Endodermal cell (in vitro differentiated cells): ENCODE measurements at regions not wholly inside any gene's neighbourhood (a gene's known extent, or its start where the extent isn't known, plus 50 kb on each side); places are given as distances from the start of the nearest gene placed in this dataset.

ENCODE experiments used
- DNase-seq: peaks from one replicate; pipeline ENCODE4 v3.0.0-alpha.2; 2017
- H3K27ac ChIP-seq: 2 replicates; pipeline ENCODE4 v1.5.1; 2013; ENCODE audit warnings: mild to moderate bottlenecking, low read depth, low read length, moderate library complexity
- H3K27me3 ChIP-seq: 2 replicates; pipeline ENCODE4 v1.6.1; 2013; ENCODE audit warnings: mild to moderate bottlenecking, low read length, moderate library complexity; ENCODE audit not compliant: insufficient read depth, control insufficient read depth, poor library complexity, severe bottlenecking
- H3K36me3 ChIP-seq: 2 replicates; pipeline ENCODE4 v1.7.0; 2013; ENCODE audit warnings: mild to moderate bottlenecking, low read length, moderate library complexity; ENCODE audit not compliant: control insufficient read depth, insufficient read depth
- H3K4me1 ChIP-seq: one replicate; pipeline ENCODE4 v1.7.0; 2013; ENCODE audit warnings: low read length; ENCODE audit not compliant: control insufficient read depth, insufficient read depth
- H3K4me3 ChIP-seq: 2 replicates; pipeline ENCODE4 v1.5.1; 2013; ENCODE audit warnings: mild to moderate bottlenecking, low read length, moderate library complexity
- H3K9ac ChIP-seq: 2 replicates; pipeline ENCODE4 v1.6.1; 2013; ENCODE audit warnings: mild to moderate bottlenecking, low read length, moderate library complexity; ENCODE audit not compliant: poor library complexity, severe bottlenecking; ENCODE audit errors: extremely low read depth
- H3K9me3 ChIP-seq: 2 replicates; pipeline ENCODE4 v1.6.1; 2013; ENCODE audit warnings: mild to moderate bottlenecking, low read length, moderate library complexity; ENCODE audit not compliant: control insufficient read depth
- H3K27ac Mint-ChIP-seq: 2 replicates; pipeline ENCODE4 v1.8.0; 2020; ENCODE audit warnings: mixed read lengths
- H3K27me3 Mint-ChIP-seq: 2 replicates; pipeline ENCODE4 v1.8.0; 2021; ENCODE audit warnings: mild to moderate bottlenecking, mixed read lengths; ENCODE audit not compliant: insufficient read depth
- H3K36me3 Mint-ChIP-seq: 2 replicates; pipeline ENCODE4 v1.8.0; 2020; ENCODE audit warnings: low read depth, mixed read lengths
- H3K4me1 Mint-ChIP-seq: 2 replicates; pipeline ENCODE4 v1.8.0; 2020; ENCODE audit warnings: mixed read lengths
- H3K4me3 Mint-ChIP-seq: 2 replicates; pipeline ENCODE4 v1.8.0; 2020; ENCODE audit warnings: mild to moderate bottlenecking, moderate library complexity, mixed read lengths
- H3K9me3 Mint-ChIP-seq: 2 replicates; pipeline ENCODE4 v1.8.0; 2020; ENCODE audit warnings: mild to moderate bottlenecking, mixed read lengths
- WGBS, 2 experiments: methylation state at CpG; one replicate each; pipeline versions ENCODE4 v1.1.5 to v1.1.7; 2013; ENCODE audit warnings: missing lambda C conversion rate in 2 of 2, mixed read lengths in 1 of 2; ENCODE audit not compliant: insufficient coverage in 1 of 2, insufficient read length in 1 of 2; 5-methylcytosine and 5-hydroxymethylcytosine counted together
- TF ChIP-seq, protein P1 (sequence below): fragments of 200-600 bp; sonication (generic); conservative IDR thresholded peaks from 2 replicates; pipeline ENCODE4 v1.5.0; 2021; ENCODE audit warnings: antibody characterized with exemption, mild to moderate bottlenecking

DNA sequence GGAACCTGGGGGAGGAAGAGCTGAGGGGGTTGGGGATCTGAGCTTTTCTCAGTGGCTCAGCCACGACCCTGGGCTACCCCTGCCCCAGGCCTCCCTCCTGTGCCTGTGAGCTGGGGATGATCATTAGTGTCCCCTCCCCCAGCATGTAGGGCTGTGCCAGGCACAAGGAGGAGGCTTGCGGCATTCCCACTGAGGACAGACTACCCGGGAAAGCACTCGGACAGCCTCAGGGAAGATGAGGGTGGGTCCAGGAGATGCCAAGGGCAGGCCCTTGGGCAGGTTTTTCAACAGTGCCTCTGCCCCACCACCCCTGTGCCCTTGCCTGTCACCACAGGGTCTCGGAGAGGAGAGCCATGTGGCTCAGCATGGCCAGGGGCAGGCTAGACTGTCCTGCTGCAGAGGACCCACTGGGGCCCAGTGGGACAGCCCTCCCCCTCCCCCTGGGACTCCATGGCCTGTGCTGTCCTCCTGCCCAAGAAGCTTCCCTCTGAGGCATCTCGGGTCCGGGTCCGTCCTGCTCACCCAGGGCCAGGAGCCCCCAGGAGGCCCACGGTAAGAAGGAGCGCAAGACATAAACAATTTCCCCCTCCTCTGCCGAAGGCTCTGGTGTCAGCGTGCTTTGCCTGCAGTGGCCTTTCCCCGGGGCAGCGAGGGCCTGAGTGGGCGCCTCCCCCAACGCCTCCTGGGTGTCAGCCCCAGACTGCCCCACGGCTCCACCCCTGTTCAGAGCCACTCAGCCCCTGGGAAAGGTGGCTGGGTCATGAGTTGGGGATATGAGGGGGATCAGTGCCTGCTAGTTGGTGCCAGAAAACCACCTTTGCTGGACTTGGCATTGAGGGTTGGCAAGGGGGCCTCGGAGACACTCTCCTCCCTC is 192.5 kb downstream of the GOLGA6L6 start:
- Mint-ChIP-seq H3K36me3 (peaks cover 22% of the 10 kb centered on the region), H3K4me3 (no peak overlapping the region), H3K4me1 (no peaks in the 10 kb centered on the region), H3K27ac (no peak overlapping the region), H3K27me3 (no peaks in the 10 kb centered on the region), H3K9me3 (no peaks in the 10 kb centered on the region)
- Histone ChIP-seq H3K4me1 (no peaks in the 10 kb centered on the region), H3K27me3 (no peaks in the 10 kb centered on the region), H3K9ac (no peak overlapping the region), H3K27ac (no peak overlapping the region), H3K9me3 (peaks cover 99% of the 10 kb centered on the region), H3K36me3 (no peaks in the 10 kb centered on the region), H3K4me3 (peak overlapping the region; percentile 28)
- DNase-seq = peak; percentile 48
- TF ChIP-seq, protein P1, sequence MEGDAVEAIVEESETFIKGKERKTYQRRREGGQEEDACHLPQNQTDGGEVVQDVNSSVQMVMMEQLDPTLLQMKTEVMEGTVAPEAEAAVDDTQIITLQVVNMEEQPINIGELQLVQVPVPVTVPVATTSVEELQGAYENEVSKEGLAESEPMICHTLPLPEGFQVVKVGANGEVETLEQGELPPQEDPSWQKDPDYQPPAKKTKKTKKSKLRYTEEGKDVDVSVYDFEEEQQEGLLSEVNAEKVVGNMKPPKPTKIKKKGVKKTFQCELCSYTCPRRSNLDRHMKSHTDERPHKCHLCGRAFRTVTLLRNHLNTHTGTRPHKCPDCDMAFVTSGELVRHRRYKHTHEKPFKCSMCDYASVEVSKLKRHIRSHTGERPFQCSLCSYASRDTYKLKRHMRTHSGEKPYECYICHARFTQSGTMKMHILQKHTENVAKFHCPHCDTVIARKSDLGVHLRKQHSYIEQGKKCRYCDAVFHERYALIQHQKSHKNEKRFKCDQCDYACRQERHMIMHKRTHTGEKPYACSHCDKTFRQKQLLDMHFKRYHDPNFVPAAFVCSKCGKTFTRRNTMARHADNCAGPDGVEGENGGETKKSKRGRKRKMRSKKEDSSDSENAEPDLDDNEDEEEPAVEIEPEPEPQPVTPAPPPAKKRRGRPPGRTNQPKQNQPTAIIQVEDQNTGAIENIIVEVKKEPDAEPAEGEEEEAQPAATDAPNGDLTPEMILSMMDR = no peak
- 86 to 87% methylated on average over 18 of the region's 18 CpGs for WGBS, 2 experiments

DNA sequence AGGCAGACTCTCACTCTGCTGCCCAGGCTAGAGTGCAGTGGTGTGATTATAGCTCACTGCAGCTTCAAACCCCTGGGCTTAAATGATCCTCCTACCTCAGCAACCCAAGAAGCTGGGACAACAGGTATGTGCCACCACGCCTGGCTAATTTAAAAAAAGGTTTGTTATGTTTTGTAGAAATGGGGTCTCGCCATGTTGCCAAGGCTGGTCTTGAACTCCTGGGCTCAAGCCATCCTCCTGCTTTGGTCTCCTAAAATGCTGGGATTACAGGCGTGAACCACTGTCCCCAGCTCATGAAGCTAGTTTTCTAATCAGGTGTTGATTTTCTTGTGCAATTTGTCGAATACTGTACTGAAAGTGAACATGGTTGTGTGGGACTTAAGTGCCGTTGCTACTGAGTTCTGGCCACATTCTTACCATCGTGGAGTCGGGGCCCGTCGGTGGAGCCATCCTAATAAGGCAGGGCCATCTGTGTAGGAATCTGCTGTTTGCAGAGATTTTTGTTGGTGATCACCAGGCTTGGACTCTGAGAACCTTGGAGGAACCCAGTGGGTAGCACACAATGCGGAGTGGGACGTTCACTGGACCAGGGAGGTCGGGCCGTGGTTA is 193.2 kb downstream of the GOLGA6L6 start:
- Mint-ChIP-seq H3K9me3 (no peaks in the 10 kb centered on the region), H3K4me1 (no peaks in the 10 kb centered on the region), H3K36me3 (peaks cover 22% of the 10 kb centered on the region), H3K27me3 (no peaks in the 10 kb centered on the region), H3K27ac (no peak overlapping the region), H3K4me3 (no peak overlapping the region)
- Histone ChIP-seq H3K36me3 (no peaks in the 10 kb centered on the region), H3K9ac (no peak overlapping the region), H3K27me3 (no peaks in the 10 kb centered on the region), H3K4me3 (peak overlapping the region; percentile 28), H3K9me3 (peaks cover 95% of the 10 kb centered on the region), H3K27ac (no peak overlapping the region), H3K4me1 (no peaks in the 10 kb centered on the region)
- no peak for DNase-seq
- TF ChIP-seq, protein P1 = no peak
- WGBS, 2 experiments = 82 to 83% methylated on average over 13 of the region's 13 CpGs

DNA sequence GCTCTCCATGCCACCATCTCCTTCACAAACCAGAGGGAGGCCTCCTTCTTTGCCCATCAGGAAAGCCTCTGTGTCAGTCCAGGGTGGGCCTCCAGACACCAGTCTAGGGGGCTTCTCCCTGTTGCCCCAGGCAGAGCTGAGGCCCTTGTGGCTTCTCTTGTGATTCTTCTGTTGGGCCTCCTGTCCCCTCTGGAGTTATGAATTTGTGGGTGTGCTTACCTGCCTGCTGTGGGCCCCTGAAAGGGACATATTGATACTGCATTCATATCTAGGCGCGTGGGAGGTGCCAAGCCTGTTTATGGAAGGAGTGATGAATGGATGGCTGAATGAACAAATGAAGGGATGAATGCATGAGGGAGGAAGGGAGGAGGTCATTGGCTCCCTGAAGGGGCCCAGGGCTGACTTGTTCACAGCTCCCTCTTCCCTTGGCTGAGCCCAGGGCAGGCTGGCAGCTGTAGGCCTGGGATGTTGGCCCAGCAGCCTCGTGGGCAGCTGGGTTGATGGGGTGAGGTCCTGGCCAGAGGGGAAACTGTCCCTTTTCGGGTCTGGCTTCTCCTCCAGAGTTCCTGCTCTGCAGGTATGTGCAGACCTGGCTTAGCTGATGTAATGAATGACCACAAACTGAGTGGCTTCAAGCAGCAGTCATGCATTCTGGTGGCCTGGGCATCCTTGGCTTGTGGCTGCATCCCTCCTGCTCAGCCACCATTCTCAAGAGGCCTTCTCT is 195.4 kb downstream of the GOLGA6L6 start:
- no peak overlapping the region for H3K4me3 Mint-ChIP-seq
- no peaks in the 10 kb centered on the region for H3K27me3 Mint-ChIP-seq
- Histone ChIP-seq H3K36me3 (no peaks in the 10 kb centered on the region), H3K27me3 (no peaks in the 10 kb centered on the region), H3K27ac (no peak overlapping the region), H3K4me3 (peak overlapping the region; percentile 34), H3K4me1 (no peaks in the 10 kb centered on the region), H3K9me3 (peaks cover 83% of the 10 kb centered on the region), H3K9ac (no peak overlapping the region)
- H3K27ac Mint-ChIP-seq = no peak overlapping the region
- no peaks in the 10 kb centered on the region for H3K4me1 Mint-ChIP-seq
- peaks cover 11% of the 10 kb centered on the region for H3K36me3 Mint-ChIP-seq
- 42 to 44% methylated on average over 4 of the region's 4 CpGs for WGBS, 2 experiments
- TF ChIP-seq, protein P1 = no peak
- DNase-seq = no peak
- H3K9me3 Mint-ChIP-seq = no peaks in the 10 kb centered on the region
